WTC11 (cell line): ENCODE measurements at regions not wholly inside any gene's neighbourhood (a gene's known extent, or its start where the extent isn't known, plus 50 kb on each side); places are given as distances from the start of the nearest gene placed in this dataset.

ENCODE experiments used
- CREM ChIP-seq: sonication (generic); formaldehyde crosslinking; IDR thresholded peaks from 2 replicates; pipeline ENCODE4 v1.8.1; 2022; ENCODE audit warnings: mild to moderate bottlenecking, missing genetic modification reagents, moderate library complexity
- E2F1 ChIP-seq: sonication (generic); formaldehyde crosslinking; IDR thresholded peaks from 2 replicates; pipeline ENCODE4 v1.8.0; 2022; ENCODE audit warnings: mild to moderate bottlenecking, missing genetic modification reagents
- HMGXB4 ChIP-seq: sonication (generic); formaldehyde crosslinking; IDR thresholded peaks from 2 replicates; pipeline ENCODE4 v1.8.1; 2023; ENCODE audit warnings: mild to moderate bottlenecking, moderate library complexity, missing genetic modification reagents
- IRF1 ChIP-seq: sonication (generic); formaldehyde crosslinking; IDR thresholded peaks from 2 replicates; pipeline ENCODE4 v1.8.0; 2023; ENCODE audit warnings: missing genetic modification reagents
- IRF2 ChIP-seq: sonication (generic); formaldehyde crosslinking; IDR thresholded peaks from 2 replicates; pipeline ENCODE4 v1.8.0; 2022; ENCODE audit warnings: low read depth, missing genetic modification reagents, borderline replicate concordance
- TCF7 ChIP-seq: sonication (generic); formaldehyde crosslinking; IDR thresholded peaks from 2 replicates; pipeline ENCODE4 v1.8.0; 2022; ENCODE audit warnings: mild to moderate bottlenecking, low read depth, missing genetic modification reagents, moderate library complexity
- ZNF138 ChIP-seq: sonication (generic); formaldehyde crosslinking; conservative IDR thresholded peaks from 2 replicates; pipeline ENCODE4 v1.8.1; 2022; ENCODE audit warnings: mild to moderate bottlenecking, moderate library complexity, missing genetic modification reagents
- ZNF416 ChIP-seq: fragments of 250-450 bp; sonication (Bioruptor Pico); IDR thresholded peaks from 2 replicates; pipeline ENCODE4 v1.9.0; 2021; ENCODE audit warnings: mild to moderate bottlenecking, inconsistent platforms
- TF ChIP-seq, protein P1 (sequence below): fragments of 200-600 bp; IDR thresholded peaks from 2 replicates; pipeline ENCODE4 v1.8.0; 2022; ENCODE audit warnings: antibody characterized with exemption
- TF ChIP-seq, protein P2 (sequence below): sonication (generic); formaldehyde crosslinking; IDR thresholded peaks from 2 replicates; pipeline ENCODE4 v1.8.0; 2022; ENCODE audit warnings: mild to moderate bottlenecking, missing genetic modification reagents

GRCh38 chr12:3973973-3974644 lies 100.9 kb upstream of the PARP11 start:
- TF ChIP-seq E2F1 = no peak
- TF ChIP-seq, protein P1, sequence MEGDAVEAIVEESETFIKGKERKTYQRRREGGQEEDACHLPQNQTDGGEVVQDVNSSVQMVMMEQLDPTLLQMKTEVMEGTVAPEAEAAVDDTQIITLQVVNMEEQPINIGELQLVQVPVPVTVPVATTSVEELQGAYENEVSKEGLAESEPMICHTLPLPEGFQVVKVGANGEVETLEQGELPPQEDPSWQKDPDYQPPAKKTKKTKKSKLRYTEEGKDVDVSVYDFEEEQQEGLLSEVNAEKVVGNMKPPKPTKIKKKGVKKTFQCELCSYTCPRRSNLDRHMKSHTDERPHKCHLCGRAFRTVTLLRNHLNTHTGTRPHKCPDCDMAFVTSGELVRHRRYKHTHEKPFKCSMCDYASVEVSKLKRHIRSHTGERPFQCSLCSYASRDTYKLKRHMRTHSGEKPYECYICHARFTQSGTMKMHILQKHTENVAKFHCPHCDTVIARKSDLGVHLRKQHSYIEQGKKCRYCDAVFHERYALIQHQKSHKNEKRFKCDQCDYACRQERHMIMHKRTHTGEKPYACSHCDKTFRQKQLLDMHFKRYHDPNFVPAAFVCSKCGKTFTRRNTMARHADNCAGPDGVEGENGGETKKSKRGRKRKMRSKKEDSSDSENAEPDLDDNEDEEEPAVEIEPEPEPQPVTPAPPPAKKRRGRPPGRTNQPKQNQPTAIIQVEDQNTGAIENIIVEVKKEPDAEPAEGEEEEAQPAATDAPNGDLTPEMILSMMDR = no peak
- no peak for TF ChIP-seq TCF7 (CRISPR knock-in tag)
- TF ChIP-seq IRF1 (CRISPR knock-in tag) = no peak
- no peak for TF ChIP-seq HMGXB4 (CRISPR knock-in tag)
- no peak for TF ChIP-seq ZNF138 (CRISPR knock-in tag)
- TF ChIP-seq CREM (CRISPR knock-in tag) = no peak
- TF ChIP-seq ZNF416 (CRISPR knock-in tag) = no peak
- no peak for TF ChIP-seq IRF2
- TF ChIP-seq, protein P2, sequence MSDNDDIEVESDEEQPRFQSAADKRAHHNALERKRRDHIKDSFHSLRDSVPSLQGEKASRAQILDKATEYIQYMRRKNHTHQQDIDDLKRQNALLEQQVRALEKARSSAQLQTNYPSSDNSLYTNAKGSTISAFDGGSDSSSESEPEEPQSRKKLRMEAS (CRISPR knock-in tag) = no peak
